HG02943 (cell line): ENCODE measurements at regions not wholly inside any gene's neighbourhood (a gene's known extent, or its start where the extent isn't known, plus 50 kb on each side); places are given as distances from the start of the nearest gene placed in this dataset.

Experiments
- ATAC-seq: cut with Tn5 transposase; IDR thresholded peaks from one replicate; pipeline ENCODE4 v1.9.1; 2021; ENCODE audit warnings: mild to moderate bottlenecking, low read depth, moderate library complexity; ENCODE audit not compliant: unreplicated experiment

GRCh38 chr2:59575191-59575590 is 978.3 kb downstream of the BCL11A start:
- no peak for ATAC-seq

DNA sequence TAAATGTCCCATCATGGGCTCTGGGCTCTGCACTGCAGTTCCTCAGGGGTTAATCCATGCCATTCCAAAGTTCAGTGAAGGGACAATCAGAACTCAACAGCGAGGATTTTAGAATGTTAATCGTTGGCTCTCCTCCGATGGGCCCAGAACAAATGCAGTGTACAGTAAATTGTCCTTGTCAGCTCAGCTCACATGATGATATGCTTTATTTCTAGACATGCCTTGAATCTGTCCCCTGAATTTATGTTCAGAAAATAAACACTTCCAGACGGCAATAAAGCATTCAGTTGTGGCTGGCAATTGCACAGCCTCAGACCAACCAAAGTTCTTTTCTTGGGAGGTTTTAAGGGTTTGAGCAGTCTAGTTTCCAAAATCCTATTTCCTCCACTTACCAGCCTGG is 981.2 kb downstream of the BCL11A start:
- ATAC-seq, result no peak

- ATAC-seq, result no peak
Observed at GRCh38 chr2:59570818-59571217, 982.6 kb downstream of the BCL11A start.

GRCh38 chr2:59569124-59569523 is 984.3 kb downstream of the BCL11A start:
- ATAC-seq, result no peak

DNA sequence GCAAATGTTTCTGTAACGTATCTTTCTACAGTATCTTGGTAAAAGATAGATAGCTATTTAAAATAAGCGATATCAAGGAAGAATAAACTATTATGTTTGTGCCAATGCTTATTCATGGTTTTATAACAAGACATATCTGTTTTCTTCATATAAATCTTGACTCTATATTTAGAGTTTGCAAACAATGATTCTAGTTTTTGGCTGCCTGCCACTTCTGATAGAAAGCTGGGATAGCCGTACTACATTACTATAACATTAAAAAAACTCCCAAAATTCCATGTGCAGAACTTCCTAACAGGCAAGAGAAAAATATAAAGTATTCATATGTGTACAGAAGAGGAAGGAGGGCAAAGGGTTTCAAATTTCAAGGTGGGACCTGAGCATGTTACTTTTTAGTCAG is 985.0 kb downstream of the BCL11A start:
- ATAC-seq, result no peak

DNA sequence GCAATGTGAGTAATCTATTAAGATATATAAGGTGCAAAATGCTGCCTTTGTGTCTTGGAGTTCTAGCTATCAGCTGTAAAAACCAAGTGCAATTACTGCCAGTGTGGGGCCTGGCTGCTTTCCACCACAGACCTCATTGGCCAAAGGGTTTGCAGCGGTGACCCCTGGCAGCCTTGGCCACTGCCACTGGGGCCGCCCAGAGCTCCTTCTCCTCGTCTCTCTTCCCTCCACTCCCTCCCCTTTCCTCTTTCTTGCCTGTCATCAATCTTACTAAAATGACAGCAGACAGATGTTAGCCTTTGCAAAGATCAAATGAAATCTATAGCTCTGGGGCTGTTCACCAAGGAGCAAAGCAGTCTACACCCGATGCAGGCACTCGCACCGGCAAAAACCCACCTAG is 986.3 kb downstream of the BCL11A start:
- ATAC-seq, result no peak

DNA sequence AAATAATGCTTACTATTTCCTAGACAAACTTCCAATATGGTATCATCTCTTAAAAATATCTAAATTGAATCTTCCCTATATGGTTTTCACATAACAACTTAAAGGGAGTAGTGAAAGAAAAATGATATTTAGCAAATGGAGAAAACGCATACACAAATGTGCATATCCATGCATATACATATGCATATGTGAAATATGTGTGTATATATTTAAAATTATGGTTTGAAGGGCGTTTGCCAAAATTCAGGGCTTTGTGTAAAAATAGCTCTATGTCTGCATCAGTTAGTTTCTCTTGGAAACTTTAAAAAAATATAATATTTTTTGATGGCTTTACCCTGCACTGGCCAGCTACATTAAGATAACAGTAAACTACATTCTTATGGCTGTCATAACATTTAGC is 986.7 kb downstream of the BCL11A start:
- ATAC-seq, result no peak

DNA sequence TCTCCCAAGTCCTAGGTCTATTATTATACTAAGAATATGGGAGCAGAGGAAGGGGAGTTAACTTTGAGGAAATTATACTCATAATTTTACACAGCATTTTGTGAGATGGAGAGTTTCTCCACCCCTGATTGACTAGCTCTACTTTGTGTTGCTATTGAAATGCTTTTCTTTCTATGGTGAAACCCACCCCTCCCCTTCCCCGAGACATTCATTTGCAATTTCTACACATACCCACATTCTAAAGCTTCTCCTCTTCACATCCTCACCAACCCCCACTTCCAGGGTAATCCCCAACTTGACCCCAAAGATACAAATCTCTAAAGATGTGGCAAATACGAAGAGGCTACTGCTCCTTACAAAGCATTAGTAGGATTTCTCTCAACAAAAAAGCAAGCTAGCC is 992.2 kb downstream of the BCL11A start:
- no peak for ATAC-seq

- no peak for ATAC-seq
Observed at GRCh38 chr2:59560769-59561168, 992.7 kb downstream of the BCL11A start.

DNA sequence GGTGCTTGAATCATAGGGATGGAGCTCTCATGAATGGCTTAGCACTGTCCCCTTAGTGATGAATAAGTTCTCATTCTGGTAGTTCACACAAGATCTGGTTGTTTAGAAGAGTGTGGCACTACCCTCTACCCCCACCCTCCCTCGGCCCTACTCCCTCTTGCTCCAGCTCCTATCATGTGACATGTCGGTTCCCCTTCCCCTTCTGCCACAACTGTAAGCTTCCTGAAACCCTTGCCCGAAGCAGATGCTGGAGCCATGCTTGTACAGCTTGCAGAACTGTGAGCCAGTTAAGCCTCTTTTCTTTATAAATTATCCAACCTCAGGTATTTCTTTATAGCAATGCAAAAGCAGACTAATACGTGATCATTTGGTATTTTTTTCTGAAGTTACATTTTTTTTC is 1012.6 kb downstream of the BCL11A start:
- ATAC-seq, result no peak

GRCh38 chr2:59538398-59538911 is 1015.0 kb downstream of the BCL11A start:
- ATAC-seq, result no peak

- no peak for ATAC-seq
Observed at GRCh38 chr2:59532808-59533207, 1020.6 kb downstream of the BCL11A start.

DNA sequence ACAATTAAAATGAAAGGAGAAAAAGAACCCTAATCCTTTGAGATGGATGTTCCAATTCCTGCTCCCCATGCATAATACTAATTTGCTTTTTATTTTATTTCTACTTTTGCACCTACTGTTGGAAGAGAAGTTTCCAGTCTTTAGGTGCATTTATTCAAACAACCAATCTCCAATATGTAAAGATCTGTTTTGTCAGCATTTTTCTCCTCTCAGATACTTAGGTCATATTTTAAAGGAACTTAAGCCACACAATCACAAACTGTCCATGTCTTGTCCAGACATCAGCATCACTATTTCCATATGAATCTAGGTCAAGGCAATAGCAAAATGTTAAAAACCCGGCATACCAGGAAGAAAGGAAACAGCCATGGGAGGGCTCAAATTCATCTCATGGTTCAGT is 1023.2 kb downstream of the BCL11A start:
- ATAC-seq, result no peak

DNA sequence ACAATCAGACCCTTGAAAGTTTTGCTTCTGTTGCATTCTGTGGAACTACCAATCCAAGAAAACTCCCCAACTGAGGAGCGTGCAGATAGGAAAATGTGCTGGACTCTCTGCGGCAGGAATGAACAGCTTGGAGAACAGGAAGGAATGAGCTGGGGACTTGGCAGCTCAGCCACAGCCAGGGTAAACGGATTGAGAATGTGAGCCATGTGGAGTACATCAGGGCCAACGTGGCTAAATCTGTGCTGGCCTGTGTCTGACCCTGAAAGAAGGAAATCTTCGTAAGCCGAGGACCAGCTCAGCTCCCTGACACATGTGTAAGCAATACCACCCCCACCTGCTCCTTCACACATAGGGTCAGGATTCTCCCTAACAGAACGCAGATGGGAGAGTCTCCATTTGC is 1023.7 kb downstream of the BCL11A start:
- ATAC-seq, result no peak

GRCh38 chr2:59528525-59528924 is 1024.9 kb downstream of the BCL11A start:
- no peak for ATAC-seq

DNA sequence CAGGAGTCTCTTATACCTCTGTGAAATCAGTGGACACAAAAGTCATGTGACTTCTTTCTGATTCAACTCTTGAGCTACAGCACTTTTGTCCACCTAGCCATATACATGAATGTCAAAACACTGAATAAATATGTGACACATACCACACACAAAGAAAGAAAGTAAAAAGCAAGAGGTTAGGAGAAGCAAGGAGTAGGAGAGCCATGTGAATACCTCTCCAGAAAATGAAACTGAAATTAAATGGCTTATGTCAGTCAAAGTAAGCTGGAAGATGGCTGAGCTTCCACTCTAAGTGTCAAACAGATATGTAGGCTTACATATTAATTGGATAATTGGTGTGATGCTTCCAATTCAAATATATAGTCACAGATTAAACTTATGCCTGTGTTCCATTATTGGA is 1050.5 kb downstream of the BCL11A start:
- ATAC-seq, result no peak

DNA sequence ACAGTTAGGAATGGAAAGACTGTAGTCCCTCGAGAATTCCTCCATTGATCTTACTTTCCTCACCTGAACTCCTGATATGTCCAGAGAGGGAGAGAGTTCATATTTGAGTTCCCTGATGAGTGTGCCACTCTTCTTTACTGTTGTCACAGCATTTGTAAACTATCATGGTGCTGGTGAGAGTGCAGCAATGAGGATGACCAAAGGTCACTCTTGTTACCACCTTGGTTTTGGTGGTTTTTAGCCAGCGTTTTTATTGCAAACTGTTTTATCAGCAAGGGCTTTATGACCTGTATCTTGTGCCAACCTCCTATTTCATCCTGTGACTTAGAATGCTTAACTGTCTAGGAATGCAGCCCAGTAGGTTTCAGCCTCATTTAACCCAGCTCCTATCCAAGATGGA is 1062.5 kb downstream of the BCL11A start:
- ATAC-seq, result no peak

DNA sequence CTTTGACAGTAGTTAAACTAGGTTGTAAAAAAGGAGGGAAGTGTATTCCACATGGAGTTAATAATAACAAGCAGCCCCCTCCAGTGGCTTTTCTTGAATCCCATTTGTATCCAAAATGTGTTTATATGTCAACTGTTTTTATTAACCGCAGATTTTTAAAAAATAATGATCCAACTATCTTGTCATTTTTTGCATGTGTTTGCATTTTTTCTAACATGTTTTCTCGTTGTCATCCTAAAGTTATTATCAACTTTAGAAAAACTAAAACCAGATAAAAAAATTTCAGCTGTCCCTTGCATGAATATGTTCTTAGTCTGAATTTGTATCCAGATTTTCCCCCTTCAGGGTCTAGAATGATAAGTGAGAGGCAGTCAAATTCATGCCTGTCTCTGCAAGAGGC is 1063.3 kb downstream of the BCL11A start:
- no peak for ATAC-seq

DNA sequence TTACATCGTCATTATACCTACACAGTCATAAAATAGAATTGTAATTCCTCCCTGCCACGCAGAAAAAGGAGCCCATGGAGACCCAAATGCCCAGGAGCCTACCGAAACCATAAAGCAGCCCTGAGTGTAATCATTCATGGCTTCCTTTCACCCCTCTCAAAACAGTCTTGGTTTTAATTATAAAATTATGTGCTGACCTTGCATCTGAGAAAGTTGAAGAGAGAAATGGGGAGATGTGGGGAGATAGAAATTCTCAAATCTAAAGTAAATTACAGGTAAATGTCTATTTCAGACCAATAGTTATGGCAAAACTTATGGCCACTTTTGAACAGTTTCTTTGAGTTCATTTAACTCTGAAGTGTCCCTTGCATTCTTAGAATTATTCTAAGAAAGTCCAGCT is 1068.8 kb downstream of the BCL11A start:
- no peak for ATAC-seq

DNA sequence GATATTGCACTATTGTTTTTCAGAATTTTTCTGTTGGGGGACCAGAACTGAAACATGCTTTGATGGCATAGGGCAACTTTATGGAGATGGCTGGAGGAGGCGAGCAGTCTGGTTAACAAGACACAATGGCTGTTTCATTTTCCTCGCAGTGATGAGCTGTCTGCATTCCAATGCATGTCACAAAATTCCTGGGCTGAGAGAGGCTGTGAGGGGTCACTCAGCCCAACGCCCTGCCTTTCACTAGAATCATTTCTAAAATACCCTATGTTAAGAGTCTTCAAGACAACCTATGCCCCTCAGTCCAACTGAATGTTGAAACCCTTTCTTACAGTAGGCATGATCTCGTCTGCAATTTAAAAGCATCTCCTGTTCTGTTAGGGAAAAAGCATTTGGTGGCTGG is 1090.0 kb downstream of the BCL11A start:
- no peak for ATAC-seq

- no peak for ATAC-seq
Observed at GRCh38 chr2:59462422-59463197, 1090.8 kb downstream of the BCL11A start.

GRCh38 chr2:59461127-59461526 is 1092.3 kb downstream of the BCL11A start:
- no peak for ATAC-seq

DNA sequence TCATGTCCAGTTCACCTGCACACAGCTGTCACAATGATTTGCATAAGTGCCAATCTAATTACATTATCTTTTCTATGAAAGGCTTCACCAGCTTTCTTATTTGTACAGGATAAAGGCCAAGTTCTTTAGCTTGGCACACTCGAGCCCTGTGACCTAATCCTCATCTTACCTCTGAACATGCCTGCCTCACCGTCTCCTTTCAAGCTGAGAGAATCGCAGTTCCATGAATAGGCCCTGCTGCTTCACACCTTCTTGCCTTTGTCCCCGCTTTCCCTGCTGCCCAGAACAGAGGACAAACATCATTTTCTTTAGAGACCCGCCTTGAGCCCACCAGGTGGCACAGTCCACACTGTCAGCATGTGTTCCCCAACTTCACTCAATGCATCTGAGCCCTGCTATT is 1094.7 kb downstream of the BCL11A start:
- ATAC-seq, result no peak
